GM12872 (cell line): ENCODE measurements at regions not wholly inside any gene's neighbourhood (a gene's known extent, or its start where the extent isn't known, plus 50 kb on each side); places are given as distances from the start of the nearest gene placed in this dataset.

Source experiments
- CTCF ChIP-seq: IDR thresholded peaks from 3 replicates; pipeline ENCODE4 v1.5.1; 2011; ENCODE audit warnings: low read depth, mild to moderate bottlenecking, low read length, moderate library complexity; ENCODE audit not compliant: insufficient read depth

- TF ChIP-seq CTCF = no peak
Measured at GRCh38 chr1:104804147-104804546, 1054.4 kb downstream of the AMY1C start.

- TF ChIP-seq CTCF = no peak
Measured at GRCh38 chr1:104807590-104807989, 1057.9 kb downstream of the AMY1C start.

GRCh38 chr1:104825401-104825800 lies 1075.7 kb downstream of the AMY1C start:
- TF ChIP-seq CTCF = no peak

- no peak for TF ChIP-seq CTCF
Measured at GRCh38 chr1:104830534-104830933, 1080.8 kb downstream of the AMY1C start.

- no peak for TF ChIP-seq CTCF
Measured at GRCh38 chr1:104852151-104852550, 1102.5 kb downstream of the AMY1C start.

- no peak for TF ChIP-seq CTCF
Measured at GRCh38 chr1:104853276-104853675, 1103.6 kb downstream of the AMY1C start.

GRCh38 chr1:104854529-104854928 lies 1104.8 kb downstream of the AMY1C start:
- TF ChIP-seq CTCF = no peak

GRCh38 chr1:104855550-104855949 lies 1105.9 kb downstream of the AMY1C start:
- no peak for TF ChIP-seq CTCF
